ENCODE measurements at regions not wholly inside any gene's neighbourhood (a gene's known extent, or its start where the extent isn't known, plus 50 kb on each side); places are given as distances from the start of the nearest gene placed in this dataset.

GRCh38 chr2:134119713-134120405 is 134.0 kb upstream of the MGAT5 start (continued):
- 0 out of 2 replicates have a peak, but pooled peaks have one; percentile 46 for TF ChIP-seq ZNF687 (IDR thresholded peaks at IDR 0.05)
- TF ChIP-seq NKRF (conservative IDR thresholded peaks at IDR 0.05): peak; percentile 55
- no peak for TF ChIP-seq ZNF384 (IDR thresholded peaks at IDR 0.05; ENCODE audit: borderline replicate concordance, low read depth, low read length)
- TF ChIP-seq BCL11A (IDR thresholded peaks at IDR 0.05; ENCODE audit: low read depth, low read length): 0 out of 2 replicates have a peak, but pooled peaks have one; percentile 8
- no peak for TF ChIP-seq PBX3 (IDR thresholded peaks at IDR 0.05; ENCODE audit: insufficient replicate concordance, low read depth, low read length)
- TF ChIP-seq EED (IDR thresholded peaks at IDR 0.05; ENCODE audit: low read depth): peak; percentile 72
- no peak for TF ChIP-seq RAD51 (IDR thresholded peaks at IDR 0.05)
- TF ChIP-seq PKNOX1 (IDR thresholded peaks at IDR 0.05): no peak
- TF ChIP-seq MAX (IDR thresholded peaks at IDR 0.05; ENCODE audit: low read depth, low read length): 0 out of 2 replicates have a peak, but pooled peaks have one; percentile 19
- TF ChIP-seq MTA2 (IDR thresholded peaks at IDR 0.05; ENCODE audit: low read depth): peak; percentile 15; the same call in 1 of the 2 replicates
- TF ChIP-seq ATF7 (IDR thresholded peaks at IDR 0.05; ENCODE audit: low read depth): peak; percentile 32; the same call in 1 of the 2 replicates
- no peak for TF ChIP-seq ZBTB11 (CRISPR knock-in tag; IDR thresholded peaks at IDR 0.05)
- no peak; the same call in 1 of the 2 replicates for TF ChIP-seq ASH2L (IDR thresholded peaks at IDR 0.05; ENCODE audit: borderline replicate concordance, low read depth)
- TF ChIP-seq IRF3 (IDR thresholded peaks at IDR 0.05): peak; percentile 55; the same call in 1 of the 2 replicates
- TF ChIP-seq IKZF2 (IDR thresholded peaks at IDR 0.05): peak in 1 of 2 experiments; percentile 43; a peak in 1 of 4 replicates

All from GM12878 (cell line).